ENCODE measurements at regions not wholly inside any gene's neighbourhood (a gene's known extent, or its start where the extent isn't known, plus 50 kb on each side); places are given as distances from the start of the nearest gene placed in this dataset.

DNA sequence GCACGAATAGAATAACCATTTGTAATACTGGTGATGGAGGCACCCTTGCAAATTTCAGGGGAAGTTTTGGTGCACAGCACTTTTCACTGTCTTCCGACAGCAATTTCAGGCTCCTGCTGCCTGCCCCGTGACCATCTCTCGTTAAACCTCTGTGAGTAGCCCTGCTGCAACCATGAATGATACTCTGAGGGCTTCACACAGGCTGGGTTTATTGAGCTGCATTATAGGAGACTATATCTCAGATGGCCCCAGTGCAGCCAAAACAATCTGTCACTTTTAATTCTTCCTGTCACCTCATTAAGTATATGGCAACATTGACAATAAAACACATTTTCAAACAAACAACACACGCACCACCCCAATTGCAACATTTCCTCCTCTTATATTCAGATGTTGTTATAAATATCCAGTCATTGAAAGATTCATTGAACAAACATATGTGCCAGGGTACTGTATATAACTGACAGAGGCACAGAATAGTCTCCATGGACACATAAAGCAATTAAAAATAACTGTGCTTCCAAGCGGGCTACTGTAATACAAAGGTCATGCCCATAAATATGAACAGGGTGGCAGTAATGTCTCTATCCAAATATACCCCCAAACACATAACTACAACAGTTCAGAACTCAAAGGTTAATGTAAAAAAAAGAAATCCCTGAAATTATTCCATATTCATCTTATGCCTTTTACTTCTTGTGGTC lies 477.0 kb downstream of the GBA3 start:
- DNase-seq = no peak

DNA sequence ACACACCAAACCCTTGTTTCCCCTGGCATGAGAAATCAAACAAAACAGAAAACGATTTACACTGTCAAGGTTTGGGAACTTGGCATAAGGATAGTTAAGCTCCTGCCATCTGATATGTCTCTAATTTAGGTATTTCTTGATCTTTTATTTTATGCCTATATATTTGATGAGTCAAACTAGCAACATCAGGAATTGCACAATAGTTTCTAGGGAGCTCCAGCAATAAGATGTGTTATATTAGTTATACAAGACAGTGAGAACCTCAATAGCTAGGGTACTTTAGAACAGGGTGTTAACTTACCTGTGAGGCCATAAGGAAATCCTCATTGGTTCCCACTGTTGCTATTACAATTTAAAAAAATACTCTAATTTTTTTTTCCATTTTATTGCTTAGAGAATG lies 474.2 kb downstream of the GBA3 start:
- no peak for DNase-seq

DNA sequence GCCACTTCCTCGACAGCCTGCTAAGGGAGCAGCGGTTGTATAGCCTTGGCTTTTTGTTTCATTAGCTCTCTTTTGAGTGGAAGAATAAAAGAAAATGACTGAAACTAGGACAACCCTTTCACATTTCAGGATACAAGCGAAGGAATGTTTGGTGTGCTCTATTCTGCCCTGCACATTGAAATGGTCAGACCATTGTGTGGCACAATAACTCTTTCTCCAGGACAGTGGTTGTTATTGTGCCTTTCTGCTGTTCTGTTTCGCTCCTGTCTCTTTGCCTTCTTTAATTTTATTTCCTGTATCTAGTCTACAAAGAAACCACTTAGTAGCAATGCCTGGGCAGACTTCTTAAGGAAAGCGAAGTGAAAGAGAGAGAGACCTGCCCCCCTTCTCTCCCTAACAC lies 473.7 kb downstream of the GBA3 start:
- no peak for DNase-seq

DNA sequence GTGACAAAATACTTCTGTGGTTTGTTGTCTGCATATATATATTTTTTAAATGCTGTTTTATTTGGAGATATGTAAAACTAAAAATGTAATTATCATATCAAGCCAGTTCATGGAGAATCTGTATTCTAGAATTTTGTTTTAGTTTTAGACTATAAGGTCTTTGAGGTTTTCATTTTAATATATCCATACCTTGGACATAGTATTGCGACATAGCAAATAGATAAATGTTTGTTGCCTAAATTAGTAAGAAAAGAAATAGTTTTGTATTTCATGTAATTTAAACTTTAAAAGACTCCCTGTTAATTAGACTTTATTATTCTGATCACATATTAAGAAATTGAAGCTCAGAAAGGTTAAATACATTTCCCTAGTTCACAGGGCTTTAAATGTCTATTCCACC lies 472.9 kb downstream of the GBA3 start:
- DNase-seq = no peak

DNA sequence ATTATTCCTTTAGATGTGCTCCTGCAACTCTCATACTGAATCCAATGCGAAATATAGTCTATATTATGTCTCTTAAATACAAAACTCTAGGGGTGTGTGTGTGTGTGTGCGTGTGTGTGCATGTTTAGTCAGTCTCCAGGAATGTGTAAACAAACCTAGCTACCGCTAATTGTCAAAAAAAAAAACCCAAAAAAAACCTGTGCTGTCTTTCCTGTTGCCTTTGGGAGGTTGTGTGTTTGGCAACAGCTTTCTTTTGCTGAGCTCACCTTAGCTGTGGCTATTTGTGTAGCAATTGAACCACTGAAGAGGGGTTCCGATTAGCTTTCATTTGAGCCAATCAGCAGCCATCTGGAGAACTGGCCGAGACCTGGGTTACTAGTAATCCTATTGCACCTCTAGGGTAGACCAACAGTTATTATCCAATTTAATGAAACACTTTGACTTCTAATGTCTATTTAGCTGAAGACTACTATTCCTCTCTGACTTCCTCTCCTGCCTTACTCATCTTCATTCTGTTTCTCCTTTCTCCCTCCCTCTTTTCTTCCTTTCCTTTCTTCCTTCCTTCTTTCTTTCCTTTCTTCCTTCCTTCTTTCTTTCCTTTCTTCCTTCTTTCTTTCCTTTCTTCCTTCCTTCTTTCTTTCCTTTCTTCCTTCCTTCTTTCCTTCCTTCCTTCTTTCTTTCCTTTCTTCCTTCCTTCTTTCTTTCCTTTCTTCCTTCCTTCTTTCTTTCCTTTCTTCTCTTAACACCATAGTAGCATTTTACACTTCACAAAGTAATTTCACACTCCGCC lies 471.1 kb downstream of the GBA3 start:
- no peak for DNase-seq

DNA sequence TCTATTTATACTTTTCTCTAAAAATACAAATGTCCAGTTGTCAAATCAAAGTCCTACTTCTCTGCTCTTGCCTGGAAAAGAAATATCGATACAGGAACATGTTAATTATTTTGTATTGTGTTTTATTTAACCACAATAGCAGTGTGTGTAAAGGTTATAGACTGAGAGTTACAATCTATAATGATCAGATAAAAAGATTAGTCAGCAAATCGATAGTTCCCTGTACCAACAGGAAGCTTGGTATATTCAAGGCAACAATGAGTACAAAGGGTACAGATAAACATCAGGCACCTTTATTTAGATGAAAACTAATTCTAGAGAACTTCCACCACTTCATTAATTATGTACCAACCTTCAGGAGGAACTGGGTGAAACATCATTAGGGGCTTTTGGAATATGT lies 469.5 kb downstream of the GBA3 start:
- DNase-seq = no peak

DNA sequence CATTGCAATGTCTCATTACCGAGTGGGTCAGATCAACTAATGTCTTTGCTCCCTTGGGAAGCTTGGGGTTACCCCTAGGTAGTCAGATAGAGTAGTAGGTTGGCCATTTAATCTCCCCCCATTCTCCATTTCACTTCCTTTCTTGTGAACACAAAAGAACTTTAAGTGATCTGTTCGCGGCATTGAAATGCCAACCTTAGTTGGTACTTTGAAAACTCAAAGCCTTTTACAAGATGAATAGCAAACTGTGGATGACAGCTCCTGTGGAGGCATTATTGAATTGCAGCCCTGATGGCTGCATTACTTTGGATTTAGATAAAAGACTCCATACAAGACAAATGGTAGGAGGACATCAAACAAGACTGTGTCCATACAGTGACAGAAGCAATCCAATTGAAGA lies 469.1 kb downstream of the GBA3 start:
- no peak for DNase-seq

DNA sequence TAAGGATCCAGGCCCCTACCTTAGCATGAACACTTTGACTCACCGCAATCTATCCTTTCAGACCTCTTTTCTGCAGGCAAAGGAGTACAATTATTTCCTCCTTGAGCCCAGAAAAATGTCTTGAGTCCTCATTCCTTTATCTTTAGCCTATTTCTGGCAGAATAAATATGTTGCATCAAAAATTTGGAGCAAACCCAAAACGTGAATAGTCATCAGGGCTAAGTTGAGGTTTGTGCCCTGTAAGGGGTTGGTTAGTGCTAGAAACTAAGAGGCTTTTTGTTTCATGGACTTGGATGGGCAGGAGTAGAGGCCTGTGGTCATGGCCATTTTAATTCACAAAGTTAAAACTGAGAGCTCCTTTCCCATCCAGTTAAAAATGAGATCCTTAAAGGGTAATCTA lies 460.3 kb downstream of the GBA3 start:
- no peak for DNase-seq

DNA sequence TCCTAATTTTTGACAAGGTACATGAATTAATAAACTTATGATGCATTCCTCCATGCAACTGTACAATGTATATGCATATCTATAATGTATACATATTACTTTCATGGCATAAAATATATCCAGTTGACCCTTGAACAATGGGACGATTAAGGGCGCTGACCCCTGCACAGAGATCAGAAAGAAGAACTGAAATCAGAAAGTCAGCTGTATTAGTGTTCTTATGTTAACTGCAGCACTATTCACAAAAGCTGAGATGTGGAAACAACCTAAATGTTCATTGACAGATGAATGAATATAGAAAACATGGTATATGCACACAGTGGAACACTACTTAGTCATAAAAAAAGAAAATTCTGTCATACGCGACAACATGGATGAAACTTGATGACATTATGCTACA lies 457.1 kb downstream of the GBA3 start:
- DNase-seq = no peak

DNA sequence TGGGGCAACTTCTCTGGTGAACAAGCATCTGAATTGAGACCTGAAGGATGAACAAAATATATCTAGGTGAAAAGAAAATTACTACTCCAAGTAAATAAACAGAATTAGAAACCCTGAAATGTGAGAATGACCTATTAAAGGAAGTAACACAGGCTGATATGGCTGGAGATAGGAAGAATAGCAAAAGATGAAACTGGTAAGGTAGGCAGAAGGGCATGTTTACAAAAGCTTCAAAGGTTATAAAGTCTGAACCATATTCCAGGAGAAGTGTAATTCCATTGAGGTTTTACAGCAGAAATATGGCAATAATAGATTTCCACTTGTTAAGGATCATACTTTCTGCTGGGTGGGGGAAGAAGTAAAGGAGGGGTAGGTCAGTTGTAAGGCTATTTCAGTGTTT lies 452.0 kb downstream of the GBA3 start:
- no peak for DNase-seq

DNA sequence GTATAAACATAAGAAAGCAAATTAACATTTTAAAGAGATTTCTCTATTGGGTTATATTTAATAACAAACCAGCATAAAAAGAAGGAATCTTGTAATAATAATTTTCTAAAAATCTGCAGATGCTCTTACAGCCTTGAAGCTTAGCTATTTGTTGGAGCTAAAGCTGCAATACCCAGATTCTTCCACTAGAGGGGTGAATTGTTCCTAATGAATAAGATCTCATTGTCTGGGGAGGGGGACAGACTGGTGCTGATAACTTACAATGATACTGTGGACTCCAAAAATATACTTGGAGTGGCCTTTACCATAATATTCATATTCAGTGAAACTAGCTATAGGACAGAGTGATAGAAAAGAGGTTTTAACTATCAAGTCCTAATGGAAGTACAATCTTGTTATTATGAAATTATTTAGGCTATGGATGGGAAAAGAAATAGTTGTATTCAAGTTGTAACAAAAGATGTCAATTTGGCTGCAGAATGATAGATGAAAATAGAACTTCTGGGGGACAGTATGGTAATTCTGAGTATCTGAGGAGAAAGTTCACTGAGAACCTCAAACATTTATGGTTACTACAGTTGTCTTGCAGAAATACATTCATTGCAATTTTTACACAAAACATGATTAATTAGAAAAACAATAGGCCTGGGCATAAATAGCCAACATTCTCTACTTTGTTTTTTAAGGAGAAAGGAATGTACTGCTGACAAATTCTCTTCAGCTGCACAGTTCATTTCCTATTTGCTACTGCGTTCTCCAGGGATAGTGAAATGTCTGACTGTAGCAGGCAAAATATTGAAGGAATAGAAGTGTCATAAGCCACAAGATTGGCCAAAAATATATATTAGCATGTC lies 443.3 kb downstream of the GBA3 start:
- DNase-seq = peak; percentile 36

DNA sequence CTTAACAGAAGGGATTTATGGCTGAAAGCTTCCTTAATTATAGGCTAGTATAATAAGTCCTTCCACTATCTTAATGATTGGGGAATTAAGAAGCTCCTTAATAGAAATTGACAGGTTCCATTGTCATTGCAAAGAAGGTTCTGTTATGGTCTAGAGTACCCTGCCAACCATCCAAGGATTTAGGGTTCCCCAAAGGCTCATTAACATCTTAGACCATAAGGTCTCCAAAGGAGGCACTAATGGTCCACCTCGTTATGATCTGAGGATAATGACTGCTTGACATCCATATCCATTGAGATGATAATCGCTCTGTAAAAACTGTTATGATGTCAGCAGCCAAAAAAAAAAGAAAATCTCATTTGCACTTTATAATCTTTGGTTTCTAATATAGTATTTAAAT lies 441.6 kb downstream of the GBA3 start:
- DNase-seq = no peak

DNA sequence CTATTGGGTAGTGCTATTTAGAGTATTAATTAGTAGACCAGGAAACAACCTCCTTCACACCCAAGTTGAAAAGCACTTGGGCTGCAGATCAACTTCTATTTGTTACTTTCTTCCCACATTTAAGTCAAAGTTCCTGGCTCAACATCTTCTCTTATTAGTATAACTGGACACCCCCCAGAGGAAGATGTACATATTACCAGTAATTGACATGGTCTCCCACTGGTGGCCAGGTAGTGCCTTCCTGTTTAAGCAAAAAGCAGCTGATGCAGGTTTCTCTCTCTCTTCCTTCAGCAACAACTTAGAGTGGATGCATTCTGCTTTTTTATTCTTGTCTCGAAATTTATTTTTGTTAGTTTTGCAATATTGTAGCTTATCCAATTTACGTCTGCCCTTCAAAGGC lies 438.1 kb downstream of the GBA3 start:
- no peak for DNase-seq

DNA sequence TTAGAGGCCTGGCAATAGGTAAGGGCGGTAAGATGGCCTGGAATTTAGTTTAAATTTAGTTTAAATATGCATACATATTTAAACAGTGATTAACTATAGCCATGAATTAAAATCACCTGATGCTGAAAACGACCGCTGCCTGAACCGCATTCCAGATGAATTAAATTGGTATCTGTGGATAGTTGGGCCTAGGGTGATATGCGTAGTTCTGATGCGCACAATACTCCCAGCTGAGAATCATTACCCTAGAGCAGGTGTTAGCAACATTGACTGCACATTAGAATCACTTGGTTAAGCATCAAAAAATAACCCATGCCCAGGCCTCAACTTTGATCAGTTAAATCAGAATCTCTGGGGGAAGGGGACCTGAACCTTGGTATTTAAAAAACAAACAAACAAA lies 432.4 kb downstream of the GBA3 start:
- no peak for DNase-seq

DNA sequence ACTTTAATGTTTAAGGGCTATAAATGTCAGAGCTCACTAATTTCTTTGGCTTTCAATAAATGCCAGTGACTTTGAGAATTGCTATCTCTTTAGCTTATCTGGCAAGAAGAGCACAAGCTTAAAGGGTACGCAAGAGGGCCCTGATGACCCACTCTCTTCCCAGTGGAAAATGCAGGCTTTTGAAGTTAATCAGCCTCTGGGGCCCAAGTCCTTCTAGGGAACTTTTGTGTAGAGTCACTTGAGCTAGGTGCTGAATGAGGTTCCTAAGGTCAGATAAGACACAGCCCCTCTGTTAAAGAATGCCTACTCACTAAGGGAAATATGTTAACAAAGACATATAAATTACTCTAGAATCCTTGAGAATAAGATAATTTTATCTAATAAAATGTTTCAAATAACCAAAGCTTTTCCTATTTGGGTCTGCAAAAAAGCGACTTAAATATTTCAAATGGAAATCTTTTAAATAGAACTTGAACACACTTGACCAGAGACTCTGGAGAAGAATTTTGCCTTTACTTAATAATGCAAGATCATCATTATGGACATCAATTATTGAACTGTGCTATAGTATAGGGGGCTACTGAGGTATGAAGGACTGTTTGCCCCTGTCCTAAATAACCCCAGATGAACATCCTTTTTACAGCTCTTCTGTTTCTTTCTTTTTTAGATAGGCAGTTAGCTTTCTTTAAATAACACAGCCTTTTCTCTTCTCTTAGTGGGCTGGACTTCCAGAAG lies 430.1 kb downstream of the GBA3 start:
- no peak for DNase-seq

DNA sequence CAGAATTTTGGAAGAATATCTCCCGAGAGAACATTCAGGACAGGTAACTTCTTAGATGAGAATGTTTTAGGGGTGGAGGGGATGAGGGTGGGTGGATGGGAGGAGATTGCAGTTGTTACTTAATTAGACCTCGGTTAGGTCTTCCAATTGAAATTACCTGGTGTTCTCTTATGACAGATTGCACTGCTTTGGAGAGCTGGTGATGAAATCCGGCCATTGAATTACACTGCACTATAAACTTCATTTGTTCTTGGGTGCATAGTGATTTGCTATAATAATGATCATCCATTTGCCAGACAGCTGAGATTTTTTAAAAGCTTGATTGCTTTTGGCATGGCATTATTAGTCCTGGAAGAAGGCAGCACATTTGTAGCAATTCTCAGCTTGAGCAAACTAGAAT lies 427.6 kb downstream of the GBA3 start:
- no peak for DNase-seq

DNA sequence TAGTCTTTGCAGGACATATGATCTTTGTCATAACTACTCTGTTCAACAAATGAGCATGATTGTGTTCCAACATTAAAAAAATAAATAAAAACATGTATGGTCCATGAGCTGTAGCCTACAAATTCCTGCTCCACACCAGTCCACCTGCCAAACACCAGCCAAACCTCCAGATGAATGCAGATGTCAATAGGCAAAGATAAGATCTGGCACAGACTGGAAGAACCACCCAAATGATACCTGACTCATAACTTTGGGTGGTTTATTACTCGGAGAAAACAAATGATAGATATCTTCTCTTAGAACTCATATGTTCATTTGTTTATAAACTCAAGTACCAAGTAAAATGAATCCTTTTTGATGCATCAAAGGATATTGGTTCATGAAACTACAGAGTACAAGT lies 425.1 kb downstream of the GBA3 start:
- no peak for DNase-seq

DNA sequence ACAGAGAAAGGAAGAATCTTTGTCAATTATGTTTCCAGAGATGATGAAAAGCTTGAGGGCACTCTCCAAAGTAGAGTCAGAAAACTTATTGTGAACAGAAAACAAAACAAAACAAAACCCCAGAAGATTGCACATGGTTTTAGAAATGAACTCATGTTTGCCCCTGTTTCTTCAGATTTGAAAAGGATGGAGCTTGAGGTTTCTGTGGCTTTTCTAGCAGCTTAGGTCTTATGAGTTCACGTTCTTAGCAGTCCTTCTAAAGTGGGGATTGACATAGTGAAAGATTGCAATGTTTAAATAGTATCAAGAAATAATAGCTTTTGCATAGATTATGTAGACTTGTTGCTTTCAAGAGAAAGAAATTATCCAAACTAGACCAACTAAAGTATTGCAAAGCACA lies 421.8 kb downstream of the GBA3 start:
- DNase-seq = no peak

DNA sequence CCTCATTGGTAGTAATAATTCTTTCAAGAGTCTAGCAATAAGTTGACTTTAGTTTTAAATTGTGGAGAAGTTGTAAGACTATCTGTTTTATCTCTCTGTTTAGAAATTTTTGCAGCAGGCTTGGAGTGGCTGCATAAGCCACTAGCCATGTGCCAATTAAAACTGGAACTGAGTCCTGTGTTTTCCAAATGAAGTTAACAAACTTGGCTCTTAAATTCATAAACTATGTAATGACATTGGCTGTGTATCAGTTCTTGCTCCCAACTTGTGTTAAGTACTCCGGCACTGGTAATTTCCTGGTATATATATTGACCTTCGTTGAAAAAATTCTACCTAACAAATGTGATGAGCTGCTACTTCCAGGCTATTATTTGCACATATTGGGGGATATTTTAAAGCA lies 420.4 kb downstream of the GBA3 start:
- no peak for DNase-seq

DNA sequence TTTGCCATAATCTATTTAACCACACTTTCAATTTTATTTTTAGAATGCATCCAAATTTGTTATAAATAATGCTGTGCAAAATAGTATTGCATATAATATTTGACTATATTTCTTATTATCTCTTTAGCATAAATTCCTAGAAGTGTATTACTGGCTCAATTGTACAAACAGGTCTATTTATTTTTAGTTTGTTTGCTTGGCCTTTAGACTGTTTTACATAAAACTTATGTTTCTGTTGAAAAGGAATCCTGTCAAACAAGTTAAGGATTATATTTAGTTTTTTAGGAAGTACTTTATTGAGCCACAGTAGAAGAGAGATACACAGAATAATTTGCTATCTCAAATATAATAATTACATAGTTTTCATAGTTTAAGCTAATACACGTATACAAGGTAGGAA lies 413.8 kb downstream of the GBA3 start:
- no peak for DNase-seq

DNA sequence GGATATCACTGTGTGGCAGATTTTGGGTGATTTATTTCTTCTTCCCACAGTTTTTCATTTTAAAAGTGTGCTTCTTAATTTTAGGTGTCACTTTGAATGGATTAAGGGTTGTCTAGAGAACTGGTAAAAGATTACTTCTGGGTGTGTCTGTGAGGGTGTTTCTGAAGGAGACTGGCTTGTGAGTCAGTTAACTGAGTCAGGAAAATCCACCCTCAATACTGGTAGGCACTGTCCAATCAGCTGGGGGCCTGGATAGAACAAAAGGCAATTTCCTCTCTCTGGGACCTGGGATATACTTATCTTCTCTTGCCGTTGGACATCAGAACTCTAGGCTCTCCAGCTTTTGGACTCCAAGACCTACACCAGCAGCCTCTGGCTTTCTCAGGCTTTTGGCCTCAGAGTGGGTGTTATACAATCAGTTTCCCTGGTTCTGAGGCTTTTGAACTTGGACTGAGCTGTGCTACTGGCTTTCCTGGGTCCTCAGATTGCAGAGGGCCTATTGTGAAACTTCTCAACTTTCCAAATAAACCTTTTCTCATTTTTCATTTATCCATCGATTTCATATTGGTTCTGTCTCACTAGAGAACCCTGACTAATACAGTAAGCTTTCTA lies 413.1 kb downstream of the GBA3 start:
- no peak for DNase-seq

DNA sequence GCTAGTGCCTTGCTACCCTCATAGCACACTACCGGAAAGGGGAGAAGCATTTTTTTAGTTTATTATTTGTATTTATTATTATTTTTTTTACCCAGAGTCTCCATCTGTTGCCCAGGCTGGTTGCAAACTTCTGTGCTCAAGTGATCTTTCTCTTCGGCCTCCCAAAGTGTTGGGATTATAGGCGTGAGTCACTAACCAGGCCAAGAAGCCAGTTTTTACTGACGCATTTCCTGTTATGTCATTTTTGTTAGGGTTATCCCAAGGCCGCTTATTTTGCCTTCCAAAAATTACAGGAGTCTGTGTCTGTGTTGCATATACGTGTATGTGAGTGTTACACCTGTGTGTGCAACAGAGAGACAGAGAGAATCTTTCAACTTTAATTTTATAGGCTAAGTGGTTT lies 404.5 kb downstream of the GBA3 start:
- no peak for DNase-seq

Measured in muscle of arm (tissue), 1 donor.